GF-D8 (cell line): ENCODE measurements at regions not wholly inside any gene's neighbourhood (a gene's known extent, or its start where the extent isn't known, plus 50 kb on each side); places are given as distances from the start of the nearest gene placed in this dataset.
"Not testable (repeated sequence)": the region's sequence is repeated elsewhere in the genome, so short reads cannot be mapped to it uniquely, and the experiment has no call there.

Experiments used
- DNase-seq: peaks from one replicate; lab custom pipeline; 2025; lab: John Stamatoyannopoulos, UW

DNA sequence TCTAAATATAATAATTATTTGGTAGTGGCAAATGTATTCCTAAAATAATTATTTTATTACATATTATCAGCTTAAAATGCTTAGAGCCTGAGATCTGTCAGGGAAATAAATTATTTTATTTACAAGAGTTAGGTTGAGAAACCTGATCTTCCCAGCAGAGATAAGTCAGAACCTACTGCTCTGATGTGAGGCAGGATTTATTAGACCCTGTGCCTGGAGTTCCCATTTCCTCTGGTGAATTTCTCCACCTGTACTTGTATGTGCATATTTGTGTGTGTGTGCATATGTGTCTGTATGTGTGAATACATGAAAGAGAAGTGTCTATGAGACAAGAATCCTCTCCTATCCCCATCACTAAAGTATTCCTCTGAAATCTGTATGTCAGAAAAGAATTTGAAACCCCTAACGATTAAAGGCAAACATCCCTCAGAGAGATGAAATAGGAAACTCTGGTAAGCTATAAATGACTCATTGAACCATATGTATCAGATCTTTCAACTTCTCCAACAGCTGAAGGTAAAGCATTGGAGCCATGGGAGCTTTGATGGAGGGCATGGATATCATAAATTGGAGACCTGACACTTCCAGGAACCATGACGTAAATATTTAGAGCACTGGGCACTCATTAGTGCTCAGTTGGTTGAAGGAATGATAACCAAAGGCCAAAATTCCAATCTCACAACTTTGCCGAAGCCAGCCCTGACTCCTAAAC, 190.9 kb downstream of the XPNPEP1 start:
- no peak for DNase-seq

GRCh38 chr10:109729895-109730294, 193.4 kb downstream of the XPNPEP1 start:
- not testable (repeated sequence) for DNase-seq

GRCh38 chr10:109727436-109727835, 195.9 kb downstream of the XPNPEP1 start:
- DNase-seq: no peak

- DNase-seq: no peak
These were observed 196.8 kb downstream of the XPNPEP1 start for GRCh38 chr10:109726473-109726872.

- no peak for DNase-seq
These were observed 200.0 kb downstream of the XPNPEP1 start for GRCh38 chr10:109723305-109723704.

- DNase-seq: no peak
These were observed 201.8 kb downstream of the XPNPEP1 start for GRCh38 chr10:109721453-109722064.

- no peak for DNase-seq
These were observed 217.2 kb downstream of the XPNPEP1 start for GRCh38 chr10:109706026-109706560.

- no peak for DNase-seq
These were observed 221.6 kb downstream of the XPNPEP1 start for GRCh38 chr10:109701633-109702215.

- DNase-seq: no peak
These were observed 224.2 kb downstream of the XPNPEP1 start for GRCh38 chr10:109698882-109699664.

DNA sequence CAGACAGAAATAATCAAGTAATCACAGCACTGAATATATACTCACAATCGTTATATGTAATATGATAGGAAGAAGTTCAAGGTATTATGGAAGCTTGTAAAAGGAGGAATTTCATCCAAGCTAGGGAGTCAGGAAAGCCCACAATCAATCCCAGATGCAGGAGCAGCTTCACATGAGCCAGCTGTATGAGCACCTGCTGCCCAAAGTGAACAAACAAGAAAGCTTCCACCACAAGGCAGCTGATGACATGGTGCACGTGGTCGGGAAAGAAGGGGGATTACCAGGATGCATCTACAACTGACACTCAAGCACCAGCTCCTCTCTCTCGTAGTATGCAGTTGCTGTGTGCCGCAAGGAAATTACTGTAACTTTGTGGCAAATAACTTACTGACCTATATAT, 225.2 kb downstream of the XPNPEP1 start:
- DNase-seq: no peak

DNA sequence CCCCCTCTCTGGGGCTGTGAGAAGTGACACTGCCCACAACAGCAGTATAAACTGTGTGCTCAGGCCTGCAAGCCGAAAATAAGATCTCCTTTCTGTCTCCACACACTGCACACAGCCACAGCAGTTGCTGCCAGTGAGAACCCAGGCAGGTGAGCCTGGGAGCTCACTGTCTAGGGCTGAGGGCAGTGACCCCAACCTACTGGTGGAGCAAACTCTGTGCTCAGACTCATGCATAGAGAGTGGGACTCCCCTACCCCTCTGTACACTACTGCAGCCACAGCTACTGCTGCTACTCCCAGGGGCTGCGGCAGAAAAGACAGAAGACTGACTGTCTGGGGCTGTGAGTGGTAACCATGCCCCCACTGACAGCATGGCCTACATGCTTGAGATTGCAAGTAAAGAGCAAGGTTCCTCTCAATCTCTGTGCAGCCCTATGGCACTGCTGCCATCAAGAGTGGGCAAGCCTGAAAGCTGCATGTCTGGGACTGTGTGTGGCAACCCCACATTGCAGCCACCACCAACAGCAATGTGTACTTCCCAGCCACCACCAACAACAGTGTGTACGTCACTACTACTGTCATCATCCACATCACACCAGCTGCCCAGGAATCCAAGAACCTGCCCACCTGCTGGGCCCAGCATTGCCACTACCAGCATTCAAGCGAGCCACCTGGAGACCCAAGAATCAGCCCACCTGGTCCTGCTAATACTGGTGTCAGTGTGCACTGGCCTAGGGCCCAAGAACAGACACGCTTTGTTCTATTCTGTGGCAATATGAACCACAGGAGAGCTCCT, 226.1 kb downstream of the XPNPEP1 start:
- no peak for DNase-seq

- DNase-seq: no peak
These were observed 226.8 kb downstream of the XPNPEP1 start for GRCh38 chr10:109696462-109696861.

- no peak for DNase-seq
These were observed 227.3 kb downstream of the XPNPEP1 start for GRCh38 chr10:109695988-109696387.

DNA sequence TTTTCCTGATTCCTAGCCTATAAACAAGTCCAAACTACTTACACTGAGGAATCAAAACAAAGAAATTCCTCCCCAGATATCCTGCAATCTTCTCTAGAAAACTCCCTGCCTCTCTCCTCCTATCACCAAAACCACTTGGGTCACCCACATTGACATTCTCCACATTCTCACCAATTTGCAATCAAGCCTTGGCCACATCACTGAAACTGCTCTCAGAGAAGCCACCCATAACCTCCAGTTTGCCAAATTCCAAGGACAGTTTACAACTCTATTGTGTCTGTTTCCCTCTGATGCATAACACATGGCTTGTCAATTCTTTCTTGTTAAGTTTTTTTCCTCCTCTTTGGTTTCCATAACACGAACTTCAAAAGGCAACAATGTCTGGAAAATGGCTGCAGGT, 233.5 kb downstream of the XPNPEP1 start:
- no peak for DNase-seq

DNA sequence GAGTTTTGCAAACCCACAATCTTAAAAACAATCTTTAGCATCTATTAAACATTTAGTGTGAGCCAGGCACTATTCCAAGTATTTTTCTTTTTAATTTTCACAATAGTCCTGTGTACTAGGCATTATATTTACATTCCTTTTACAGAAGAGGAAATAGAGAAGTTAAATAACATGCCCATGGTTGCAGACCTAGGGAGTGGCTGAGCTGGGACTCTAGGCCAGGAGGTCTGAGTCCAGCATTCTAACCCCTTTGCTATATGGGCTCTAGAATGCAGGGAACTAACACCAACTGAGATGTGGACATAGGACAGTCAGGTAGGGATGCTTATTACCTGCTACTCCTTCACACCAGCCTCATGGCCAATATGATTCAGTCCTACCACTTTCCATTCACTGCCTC, 243.8 kb downstream of the XPNPEP1 start:
- DNase-seq: no peak

GRCh38 chr10:109678857-109679256, 244.5 kb downstream of the XPNPEP1 start:
- no peak for DNase-seq

DNA sequence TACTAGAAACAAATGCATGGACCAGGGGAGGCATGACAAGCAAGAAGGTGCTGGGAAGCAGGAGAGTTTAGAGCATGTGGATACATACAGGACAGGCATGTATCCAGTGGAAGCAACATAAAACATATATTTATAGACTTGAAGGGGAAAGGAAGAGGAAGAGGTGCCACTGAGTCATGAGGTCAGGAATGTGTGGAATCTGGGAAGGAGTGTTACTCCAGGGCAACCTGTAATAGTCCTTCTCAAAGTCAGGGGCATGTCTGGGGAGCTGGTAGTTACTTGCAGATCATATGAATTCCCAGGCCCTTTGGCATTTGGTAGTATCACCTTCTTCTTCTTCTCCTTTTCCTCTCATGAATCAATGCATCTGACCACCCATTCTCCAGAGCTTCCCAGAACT, 246.6 kb downstream of the XPNPEP1 start:
- no peak for DNase-seq

DNA sequence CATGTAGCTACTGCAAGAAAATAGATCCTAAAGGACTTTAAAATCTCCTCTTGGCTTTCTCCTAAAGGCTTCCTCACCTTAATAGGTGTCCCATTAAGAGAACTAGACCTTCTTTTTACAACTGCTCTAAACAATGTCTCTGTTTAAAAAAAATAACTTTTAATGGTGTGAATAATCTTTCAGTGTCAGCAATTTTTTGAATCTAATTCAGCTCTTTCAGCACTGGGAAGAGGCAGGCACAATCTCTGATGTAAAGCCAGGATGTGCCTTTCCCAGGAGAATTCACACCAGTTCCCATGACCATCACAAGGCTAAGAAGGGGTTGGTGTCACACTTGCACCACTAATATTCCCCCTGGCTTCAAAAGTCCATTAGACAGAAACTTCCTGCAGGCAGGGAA, 254.6 kb downstream of the XPNPEP1 start:
- DNase-seq: no peak

DNA sequence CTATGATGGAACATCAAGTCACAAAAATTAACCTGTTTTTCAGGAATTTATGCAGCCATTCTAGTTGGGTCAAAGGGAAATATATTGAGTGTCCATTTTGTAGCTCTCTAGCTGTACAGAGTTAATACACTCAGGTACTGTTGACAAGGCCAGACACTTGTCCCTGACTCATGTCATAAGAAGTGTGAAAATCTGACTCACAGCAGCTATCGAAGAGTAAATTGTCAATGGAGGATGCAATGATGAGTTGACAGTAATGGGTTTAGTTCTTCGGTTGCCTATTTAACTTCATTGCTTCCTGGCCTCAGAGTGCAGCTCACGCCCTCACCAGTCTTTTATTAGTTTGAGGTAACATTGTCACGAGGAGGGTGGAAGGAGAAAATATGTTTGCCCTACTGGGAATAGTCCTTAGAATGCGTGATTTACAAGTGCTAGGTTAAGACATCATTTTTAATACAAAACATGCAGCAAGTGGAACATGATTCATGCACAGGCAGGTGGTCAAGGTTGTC, 255.1 kb downstream of the XPNPEP1 start:
- DNase-seq: no peak

- DNase-seq: no peak
These were observed 258.0 kb downstream of the XPNPEP1 start for GRCh38 chr10:109665321-109665720.

DNA sequence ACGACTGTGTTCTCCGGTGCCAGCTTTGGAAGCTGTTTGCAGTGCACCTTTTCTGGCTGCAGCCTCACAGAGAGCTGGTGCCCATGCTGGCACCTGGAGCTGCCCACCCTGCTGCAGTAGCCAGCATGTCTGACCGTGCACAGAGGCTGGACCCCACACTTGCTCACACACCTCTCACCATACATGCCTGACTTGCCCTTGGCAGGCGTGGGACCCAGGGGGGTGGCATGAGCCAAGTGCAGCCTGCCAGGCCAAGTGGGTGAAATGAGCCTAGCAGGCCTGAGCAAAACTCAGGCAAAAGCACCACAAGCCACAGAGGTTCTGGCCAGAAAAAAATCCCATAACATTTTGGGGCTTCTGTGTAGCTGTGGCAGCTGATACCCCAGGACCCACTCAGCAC, 258.8 kb downstream of the XPNPEP1 start:
- DNase-seq: no peak
